Bronchial epithelial cell (primary cell): ENCODE measurements at regions not wholly inside any gene's neighbourhood (a gene's known extent, or its start where the extent isn't known, plus 50 kb on each side); places are given as distances from the start of the nearest gene placed in this dataset.

Source experiments
- DNase-seq: peaks from one replicate; pipeline ENCODE4 v3.0.0-alpha.2; 2010; ENCODE audit warnings: low read depth
- FAIRE-seq: peaks from 2 replicates; lab custom pipeline; 2011; peaks lifted over from hg19 to GRCh38; lab: Jason Lieb, UNC
- H3K27me3 ChIP-seq: 2 replicates; pipeline ENCODE4 v1.5.1; 2011; ENCODE audit warnings: low read length; ENCODE audit not compliant: control insufficient read depth, insufficient read depth
- H3K36me3 ChIP-seq: 2 replicates; pipeline ENCODE4 v1.5.1; 2011; ENCODE audit warnings: low read length; ENCODE audit not compliant: control insufficient read depth, insufficient read depth
- H3K4me3 ChIP-seq: 2 replicates; pipeline ENCODE4 v1.5.1; 2011; ENCODE audit warnings: mild to moderate bottlenecking, low read depth, low read length, control low read depth
- TF ChIP-seq, protein P1 (sequence below): IDR thresholded peaks from 2 replicates; pipeline ENCODE4 v1.5.1; 2011; ENCODE audit warnings: mild to moderate bottlenecking, moderate library complexity, low read length, control low read depth, inconsistent platforms; ENCODE audit not compliant: insufficient read depth, severe bottlenecking

DNA sequence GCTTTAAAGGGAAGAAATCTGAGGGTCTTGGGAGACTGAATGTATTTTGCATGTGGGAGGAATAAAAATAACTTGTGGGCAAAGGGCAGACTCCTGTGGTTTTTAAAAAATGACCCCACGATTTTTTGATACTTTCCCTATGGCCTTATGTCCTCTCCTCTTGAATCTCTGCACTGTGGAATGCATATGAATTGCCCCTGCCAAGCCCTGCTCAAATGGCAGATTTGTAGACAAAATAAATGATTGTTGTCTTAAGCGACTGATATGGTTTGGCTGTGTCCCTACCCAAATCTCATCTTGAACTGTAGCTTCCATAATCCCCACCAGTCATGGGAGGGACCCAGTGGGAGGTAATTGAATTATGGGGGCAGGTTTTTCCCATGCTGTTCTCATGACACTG is 223.8 kb downstream of the DACT1 start:
- no peak for FAIRE-seq

DNA sequence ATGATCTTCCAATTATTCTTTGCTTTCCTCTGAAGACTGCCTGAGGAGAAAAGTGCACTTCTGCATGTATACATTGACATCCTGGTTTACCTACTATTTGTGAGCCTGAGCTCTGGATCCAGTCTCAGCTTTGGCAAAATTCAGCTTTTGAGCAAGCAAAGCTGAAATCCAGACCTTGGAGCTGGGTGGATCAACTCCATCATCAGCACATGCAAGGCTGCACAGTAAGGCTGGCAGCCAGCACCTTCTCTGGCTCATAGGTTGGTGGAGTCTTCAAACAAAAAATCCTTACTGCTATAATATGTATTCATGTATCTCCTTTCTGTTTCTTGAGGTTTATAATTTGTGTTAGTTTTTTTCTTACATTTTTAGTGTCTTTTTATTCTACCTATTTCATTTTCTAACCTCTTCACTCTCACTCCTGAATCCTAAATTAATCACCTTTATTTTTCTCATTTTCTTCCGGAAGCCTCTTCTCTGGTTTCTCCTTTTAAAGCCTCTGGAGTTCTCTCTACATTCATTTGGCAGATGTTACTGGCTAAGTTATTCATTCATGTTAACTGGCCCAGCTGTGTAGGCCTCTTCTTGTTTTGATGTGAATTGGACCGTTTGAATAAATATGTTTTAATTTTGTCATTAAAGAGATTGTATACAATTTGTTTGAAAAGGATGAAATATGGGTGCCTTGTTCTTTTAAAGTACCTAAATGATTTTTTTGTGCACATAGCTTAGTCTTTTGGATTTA is 224.8 kb downstream of the DACT1 start:
- Histone ChIP-seq H3K36me3 (no peaks in the 10 kb centered on the region), H3K4me3 (no peak overlapping the region), H3K27me3 (no peaks in the 10 kb centered on the region)
- FAIRE-seq: no peak
- DNase-seq: no peak
- TF ChIP-seq, protein P1, sequence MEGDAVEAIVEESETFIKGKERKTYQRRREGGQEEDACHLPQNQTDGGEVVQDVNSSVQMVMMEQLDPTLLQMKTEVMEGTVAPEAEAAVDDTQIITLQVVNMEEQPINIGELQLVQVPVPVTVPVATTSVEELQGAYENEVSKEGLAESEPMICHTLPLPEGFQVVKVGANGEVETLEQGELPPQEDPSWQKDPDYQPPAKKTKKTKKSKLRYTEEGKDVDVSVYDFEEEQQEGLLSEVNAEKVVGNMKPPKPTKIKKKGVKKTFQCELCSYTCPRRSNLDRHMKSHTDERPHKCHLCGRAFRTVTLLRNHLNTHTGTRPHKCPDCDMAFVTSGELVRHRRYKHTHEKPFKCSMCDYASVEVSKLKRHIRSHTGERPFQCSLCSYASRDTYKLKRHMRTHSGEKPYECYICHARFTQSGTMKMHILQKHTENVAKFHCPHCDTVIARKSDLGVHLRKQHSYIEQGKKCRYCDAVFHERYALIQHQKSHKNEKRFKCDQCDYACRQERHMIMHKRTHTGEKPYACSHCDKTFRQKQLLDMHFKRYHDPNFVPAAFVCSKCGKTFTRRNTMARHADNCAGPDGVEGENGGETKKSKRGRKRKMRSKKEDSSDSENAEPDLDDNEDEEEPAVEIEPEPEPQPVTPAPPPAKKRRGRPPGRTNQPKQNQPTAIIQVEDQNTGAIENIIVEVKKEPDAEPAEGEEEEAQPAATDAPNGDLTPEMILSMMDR: no peak

More for the DNA sequence above, 223.8 kb downstream of the DACT1 start:
- H3K4me3 ChIP-seq: no peak overlapping the region
- H3K27me3 ChIP-seq: no peaks in the 10 kb centered on the region
- TF ChIP-seq, protein P1: no peak
- H3K36me3 ChIP-seq: no peaks in the 10 kb centered on the region
- no peak for DNase-seq

DNA sequence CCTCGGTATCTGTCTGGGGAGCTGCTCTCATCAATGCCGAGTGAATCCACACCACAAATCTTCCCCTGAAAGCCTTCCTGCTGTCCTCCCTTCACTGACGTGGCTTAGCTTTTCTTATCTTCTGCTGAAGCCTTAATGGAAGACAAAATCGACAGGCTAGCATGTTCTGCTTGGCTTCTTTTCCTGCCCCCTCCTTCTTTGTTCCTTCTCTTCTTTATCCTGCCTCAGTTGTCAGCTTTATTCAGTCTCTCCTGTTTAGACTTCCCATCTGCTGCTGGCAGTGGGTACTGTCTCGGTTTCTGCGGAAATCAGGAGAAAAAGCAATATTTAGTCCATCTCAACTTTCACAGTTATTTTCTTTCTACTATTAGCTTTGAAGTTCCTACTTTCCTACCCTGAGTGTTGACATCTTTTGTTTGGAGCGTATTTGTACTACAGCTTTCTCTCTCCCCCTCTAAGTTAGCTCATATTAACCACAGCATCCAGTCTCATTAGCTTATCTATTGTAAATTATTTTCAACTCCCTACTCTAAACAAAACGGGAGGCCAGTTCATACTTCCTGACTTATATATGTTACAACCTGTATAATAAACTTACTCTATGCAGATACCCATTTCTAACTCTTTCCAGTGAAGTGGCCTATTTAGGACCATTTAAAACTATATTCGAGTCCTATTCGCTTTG is 226.0 kb downstream of the DACT1 start:
- DNase-seq (no peak), FAIRE-seq (no peak)

DNA sequence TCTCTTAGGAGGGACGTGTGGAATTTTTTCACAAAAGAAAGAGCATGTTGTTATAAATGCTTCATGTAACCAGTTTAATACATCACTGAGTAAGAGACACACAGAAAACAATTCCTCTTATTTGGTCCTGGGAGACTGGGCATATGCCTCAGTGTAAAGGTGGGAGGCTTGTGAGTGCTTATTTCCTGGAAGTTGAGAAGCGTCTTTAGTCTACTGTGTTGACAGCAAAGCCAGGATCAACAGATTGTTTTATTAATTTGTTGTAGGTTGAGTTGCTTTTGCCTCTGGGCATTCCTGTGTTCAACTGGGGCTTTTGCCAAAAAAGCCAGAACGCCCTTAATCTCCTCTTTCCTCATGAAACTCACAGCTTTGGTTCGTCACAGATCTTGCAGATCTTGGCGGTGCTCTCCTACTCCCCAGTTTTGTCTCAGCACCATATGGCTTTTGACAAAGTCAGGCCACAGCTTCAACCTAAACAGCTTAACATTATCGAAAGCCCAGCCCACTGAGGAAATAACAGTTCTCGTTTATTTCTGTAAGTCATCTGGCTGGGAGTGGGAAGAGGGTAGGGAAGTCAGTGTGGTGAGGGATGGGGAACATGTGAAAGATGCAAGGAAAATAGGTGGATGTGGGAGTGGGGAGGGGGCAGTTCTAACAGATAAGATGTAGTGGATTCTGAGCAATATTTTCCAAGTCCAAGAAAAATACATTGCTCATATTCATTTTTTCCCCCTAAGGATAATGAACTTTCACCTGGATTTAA is 227.2 kb downstream of the DACT1 start:
- no peak for DNase-seq
- Histone ChIP-seq H3K27me3 (no peaks in the 10 kb centered on the region), H3K36me3 (no peaks in the 10 kb centered on the region), H3K4me3 (no peak overlapping the region)
- FAIRE-seq: no peak
- TF ChIP-seq, protein P1: no peak

More for the DNA sequence above, 226.0 kb downstream of the DACT1 start:
- Histone ChIP-seq H3K27me3 (no peaks in the 10 kb centered on the region), H3K4me3 (no peak overlapping the region), H3K36me3 (no peaks in the 10 kb centered on the region)
- TF ChIP-seq, protein P1: no peak

DNA sequence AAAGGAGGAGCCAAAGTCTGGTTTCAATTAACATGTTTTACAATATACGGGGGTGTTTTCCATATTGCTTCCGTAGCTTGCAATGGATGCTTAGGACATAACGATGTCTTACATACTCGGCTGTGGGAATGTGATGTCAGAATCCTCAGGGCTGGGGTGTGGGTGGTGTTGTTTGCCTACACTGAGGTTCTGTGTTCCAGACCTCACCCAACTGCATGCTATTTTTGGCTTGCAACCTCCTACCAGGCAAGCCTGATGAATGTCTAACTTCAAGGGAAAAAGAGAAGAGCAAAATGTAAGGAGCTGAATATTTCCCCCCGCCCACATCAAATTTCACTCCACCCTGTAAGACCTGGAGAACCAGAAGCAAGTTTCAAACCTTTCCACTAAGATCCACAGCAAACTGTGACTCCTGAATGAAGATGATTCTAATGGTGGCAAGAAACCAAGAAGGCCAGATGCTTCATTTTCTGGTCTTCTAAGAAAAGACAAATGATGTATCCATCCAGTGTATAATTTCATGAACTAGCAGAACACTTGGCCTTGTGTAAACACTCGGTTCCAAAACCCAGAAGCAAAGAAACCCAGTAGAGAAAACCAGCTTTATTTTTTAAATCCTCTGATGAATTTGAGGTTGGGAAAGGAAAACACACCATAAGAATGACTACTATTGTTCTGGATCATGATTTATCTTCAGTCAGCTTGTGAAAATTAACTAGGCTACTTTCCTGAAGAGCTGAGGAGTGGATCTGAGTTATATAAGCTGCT is 227.9 kb downstream of the DACT1 start:
- FAIRE-seq (no peak), DNase-seq (no peak)
- Histone ChIP-seq H3K36me3 (no peaks in the 10 kb centered on the region), H3K27me3 (no peaks in the 10 kb centered on the region), H3K4me3 (no peak overlapping the region)
- TF ChIP-seq, protein P1: no peak
